CMK (cell line): ENCODE measurements at regions not wholly inside any gene's neighbourhood (a gene's known extent, or its start where the extent isn't known, plus 50 kb on each side); places are given as distances from the start of the nearest gene placed in this dataset.

Experiments used
- DNase-seq: peaks from one replicate; pipeline ENCODE4 v3.0.0-alpha.2; 2010; ENCODE audit warnings: low read depth

- DNase-seq: no peak
Observed at GRCh38 chr9:79335987-79336386, 235.8 kb upstream of the TLE4 start.

DNA sequence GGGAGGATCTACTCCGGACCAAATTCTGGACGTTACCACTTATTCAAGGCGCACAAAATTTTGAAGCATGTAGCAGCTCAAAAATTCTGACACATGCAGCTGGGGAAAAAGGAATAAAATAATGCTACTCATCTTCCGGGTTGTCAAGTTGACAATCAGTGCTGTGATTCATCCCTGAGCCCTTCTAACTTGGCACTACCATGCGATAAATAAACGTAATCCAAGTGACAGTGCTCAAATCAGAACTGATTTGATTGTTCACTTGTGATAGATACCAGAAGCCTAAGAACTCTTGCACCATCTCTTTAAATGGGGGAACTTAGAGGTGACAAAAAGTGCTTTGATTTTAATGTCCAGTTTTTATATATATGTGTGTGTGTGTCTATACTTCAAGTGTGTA lies 230.2 kb upstream of the TLE4 start:
- no peak for DNase-seq

GRCh38 chr9:79346350-79347020 lies 225.3 kb upstream of the TLE4 start:
- no peak for DNase-seq

GRCh38 chr9:79352322-79352721 lies 219.4 kb upstream of the TLE4 start:
- no peak for DNase-seq

- no peak for DNase-seq
Observed at GRCh38 chr9:79353856-79354520, 217.8 kb upstream of the TLE4 start.

DNA sequence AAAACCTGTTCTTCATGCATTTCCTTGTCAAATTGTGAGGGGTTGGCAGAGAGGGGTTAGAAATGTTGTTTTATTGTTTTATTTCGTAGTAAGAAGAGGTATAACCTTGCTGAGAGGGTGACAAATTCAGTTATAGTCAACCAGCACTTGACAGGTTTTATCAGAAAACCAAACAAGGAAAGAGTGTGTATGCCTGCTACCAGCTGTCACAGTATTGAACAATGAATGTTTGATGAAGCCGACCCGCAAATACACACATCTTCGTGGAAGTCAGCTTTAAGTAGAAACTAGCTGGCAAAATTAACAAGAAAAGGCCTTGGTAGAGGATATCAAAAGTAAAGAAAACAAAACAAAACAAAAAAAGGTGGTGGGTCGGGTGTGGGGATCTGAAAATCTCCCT lies 214.6 kb upstream of the TLE4 start:
- no peak for DNase-seq

DNA sequence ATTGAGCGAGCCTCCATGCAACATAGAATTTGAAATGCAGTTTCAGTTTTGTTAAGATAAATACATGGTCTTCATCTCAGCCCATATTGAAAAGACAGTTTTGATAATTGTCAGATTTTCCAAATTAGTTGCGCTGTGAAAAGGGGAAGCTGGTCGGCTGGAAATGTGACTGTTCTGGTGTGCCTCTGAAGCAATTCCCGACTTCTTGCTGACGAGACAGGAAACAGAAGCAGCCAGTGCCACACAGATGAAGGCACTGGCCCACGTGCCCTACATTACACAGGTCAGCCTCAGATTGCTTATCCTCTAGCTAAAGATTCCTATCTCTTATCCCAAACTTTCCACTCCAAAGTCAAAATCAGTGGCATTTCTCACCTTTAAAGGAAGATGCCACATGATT lies 214.1 kb upstream of the TLE4 start:
- no peak for DNase-seq

DNA sequence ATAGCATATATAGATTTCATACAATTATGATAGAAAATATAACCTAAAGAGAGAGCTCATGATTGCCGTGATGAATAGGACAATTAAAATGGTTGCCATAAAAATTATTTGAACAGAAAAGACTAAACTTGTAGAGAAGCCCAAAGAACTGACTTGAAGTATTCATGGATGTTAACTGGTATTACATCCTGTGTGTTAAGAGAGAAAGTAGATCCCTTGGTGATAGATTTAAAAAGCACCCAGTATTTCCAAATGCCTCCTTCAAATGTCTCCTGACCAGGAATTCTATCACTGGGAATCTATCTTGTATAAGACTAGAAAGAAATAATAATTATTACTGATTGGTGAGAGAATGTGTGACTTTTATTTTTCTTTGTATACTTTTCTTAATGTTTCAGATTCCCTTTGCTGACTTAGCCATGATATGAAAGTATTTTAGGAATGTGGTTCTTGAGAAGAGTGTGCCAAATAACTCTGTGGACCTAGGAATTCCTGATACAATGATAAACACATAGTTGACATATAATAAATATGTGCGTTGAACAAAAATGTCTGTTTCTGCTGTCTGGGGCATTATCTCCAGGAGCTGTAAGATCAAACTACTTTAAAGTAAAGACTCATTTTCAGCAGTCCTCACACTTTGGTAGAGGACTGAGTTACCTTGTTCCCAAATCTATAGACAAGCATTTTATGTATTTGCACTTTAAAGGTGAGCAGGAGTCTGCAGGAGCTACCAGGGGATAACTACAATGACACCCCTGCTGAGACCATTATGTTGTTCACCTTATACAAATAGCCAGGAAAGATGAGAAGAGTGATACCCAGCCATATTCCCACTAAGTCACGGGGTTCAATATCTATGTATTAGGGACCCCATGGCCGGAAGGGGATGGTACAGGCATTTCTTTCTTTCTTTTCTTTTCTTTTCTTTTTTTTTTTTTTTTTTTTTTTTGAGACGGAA lies 211.1 kb upstream of the TLE4 start:
- no peak for DNase-seq

- no peak for DNase-seq
Observed at GRCh38 chr9:79362100-79363081, 209.4 kb upstream of the TLE4 start.

DNA sequence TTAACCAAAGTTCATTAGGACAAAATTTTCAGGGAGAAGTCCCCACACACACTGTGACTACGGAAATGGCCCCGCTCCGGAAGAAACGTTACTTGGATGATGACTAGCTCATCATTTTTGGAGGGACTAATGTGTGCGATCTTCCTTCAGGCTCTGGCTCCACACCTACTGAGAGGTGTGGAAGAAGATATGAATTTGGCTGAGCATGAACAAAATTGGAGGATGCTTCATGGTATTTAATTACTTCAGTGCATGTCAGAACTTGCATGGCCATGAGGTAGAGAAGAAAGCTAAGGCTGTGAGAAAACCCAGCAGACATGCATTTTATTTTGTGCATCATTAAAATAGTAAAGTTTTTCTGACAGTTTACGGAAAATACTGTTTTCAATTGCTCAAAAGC lies 202.1 kb upstream of the TLE4 start:
- DNase-seq: no peak

DNA sequence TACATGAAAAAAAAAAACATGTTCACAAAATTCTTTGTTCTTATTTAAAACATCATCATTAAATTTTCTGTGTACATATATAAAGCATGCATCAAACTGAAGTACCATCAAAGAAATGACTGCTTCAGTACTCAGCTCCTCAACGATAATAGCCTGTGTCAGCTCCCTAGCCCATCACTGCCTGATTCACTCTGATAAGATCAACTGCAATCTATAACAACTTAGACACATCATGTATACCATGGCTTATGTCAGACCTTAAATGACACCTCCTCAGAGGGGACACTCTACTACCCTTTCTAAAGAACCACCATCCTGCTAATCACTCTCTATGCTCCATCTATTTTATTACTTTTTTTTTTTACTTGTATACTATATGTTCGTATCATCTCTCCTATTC lies 200.5 kb upstream of the TLE4 start:
- no peak for DNase-seq

- no peak for DNase-seq
Observed at GRCh38 chr9:79371948-79372555, 199.7 kb upstream of the TLE4 start.

- no peak for DNase-seq
Observed at GRCh38 chr9:79377339-79377855, 194.4 kb upstream of the TLE4 start.

DNA sequence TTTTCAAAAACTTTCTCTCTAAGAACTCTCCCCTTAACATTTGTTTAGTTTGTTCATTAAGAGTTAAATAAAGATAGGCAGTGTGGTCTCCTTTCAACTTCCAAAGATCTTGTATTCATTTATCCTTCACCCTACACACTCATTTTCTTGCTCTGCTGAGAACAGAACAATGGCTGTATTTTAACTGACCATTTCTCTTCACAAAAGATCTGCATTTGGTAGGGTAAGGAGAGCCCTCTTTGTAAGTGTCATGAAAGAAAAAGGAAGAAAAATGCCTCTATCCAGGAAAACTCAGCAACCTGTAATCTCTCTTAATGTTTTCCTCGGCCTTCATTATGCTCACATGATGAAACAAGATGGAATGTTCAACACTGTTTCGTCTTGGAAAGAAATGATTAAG lies 193.7 kb upstream of the TLE4 start:
- DNase-seq: no peak

DNA sequence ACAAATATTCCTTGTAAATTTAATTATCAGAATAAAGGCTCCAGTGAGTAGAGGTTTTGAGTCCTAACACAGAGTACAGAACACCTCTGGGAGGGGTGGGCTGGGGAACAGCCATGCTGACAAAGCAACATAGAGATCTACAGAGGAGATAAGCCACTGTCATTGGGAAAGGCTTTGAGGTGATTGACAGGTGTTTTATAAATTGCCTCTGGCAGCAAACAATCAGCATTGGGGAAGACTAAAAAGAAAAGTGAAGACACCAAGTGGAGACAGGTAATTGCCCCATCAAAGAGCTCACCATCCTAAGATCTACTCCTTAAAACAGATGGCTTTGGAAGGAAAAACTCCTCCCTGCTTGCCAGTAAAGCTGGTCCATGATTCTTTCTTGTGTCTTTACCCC lies 189.7 kb upstream of the TLE4 start:
- DNase-seq: no peak

GRCh38 chr9:79382458-79382857 lies 189.3 kb upstream of the TLE4 start:
- DNase-seq: no peak

DNA sequence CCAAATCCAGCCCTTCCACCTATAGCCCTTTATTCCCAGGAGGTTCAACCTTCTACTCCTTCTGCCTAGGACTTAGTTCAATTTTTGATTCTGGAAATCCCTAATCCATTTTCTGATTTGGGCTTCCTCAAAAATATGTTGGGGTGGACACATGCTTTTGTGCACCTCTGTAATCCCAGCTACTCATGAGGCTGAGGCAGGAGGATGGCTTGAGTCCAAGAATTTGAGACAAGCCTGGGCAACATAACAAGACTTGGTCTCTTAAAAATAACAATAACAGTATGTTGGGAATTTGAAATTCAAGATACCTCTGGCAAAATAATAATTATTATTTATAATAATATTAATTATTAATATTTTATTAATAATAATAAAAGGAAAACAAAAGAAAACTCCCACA lies 188.7 kb upstream of the TLE4 start:
- no peak for DNase-seq

GRCh38 chr9:79384091-79384490 lies 187.7 kb upstream of the TLE4 start:
- no peak for DNase-seq

DNA sequence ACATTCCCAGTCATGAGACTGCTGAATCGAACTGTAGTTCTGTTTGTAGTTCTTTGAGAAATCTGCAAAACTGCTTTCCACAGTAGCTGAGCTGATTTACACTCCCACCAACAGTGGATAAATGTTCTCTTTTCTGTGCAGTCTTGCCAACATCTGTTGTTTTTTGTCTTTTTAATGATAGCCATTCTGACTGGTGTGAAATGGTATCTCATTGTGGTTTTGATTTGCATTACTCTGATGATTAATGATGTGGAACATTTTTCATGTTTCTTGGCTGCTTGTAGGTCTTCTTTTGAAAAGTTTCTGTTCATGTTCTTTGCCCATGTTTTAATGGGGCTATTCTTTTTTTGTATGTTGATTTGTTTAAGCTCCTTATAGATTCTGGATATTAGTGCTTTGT lies 187.3 kb upstream of the TLE4 start:
- DNase-seq: no peak

DNA sequence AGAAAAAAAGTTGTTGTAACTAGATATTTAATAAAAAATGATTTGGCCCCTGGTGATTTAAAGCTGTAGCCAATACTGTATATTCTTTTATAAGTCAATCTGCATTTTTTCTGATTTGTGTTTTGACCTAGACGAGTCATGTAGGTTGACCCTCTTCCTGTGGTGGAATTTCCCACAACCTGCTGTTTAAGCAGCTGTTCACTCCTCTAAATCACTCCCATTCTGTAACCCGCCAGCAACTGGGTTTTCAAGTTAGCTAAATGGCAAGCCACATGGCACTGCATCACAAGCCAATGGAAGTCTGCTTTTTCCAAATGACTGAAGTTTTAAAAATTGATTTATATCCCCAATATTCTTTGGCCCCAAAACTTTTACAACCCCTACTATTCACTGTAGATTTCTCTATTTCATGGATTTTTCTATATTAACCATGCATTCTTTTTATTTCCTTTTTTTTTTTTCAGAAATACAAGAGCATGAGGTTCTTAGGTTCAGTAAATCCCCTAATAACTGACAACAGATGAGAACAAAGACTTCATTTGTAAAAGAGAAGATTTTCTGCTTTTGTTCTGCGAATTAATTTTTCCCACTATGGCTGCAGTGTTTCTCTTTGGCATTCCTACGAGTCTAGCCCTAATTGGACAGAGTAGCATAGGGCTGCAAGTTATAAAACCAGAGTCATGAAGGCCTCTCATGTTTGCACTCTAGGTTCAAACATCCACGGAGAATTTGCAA lies 184.5 kb upstream of the TLE4 start:
- DNase-seq: no peak
